ENCODE measurements at regions not wholly inside any gene's neighbourhood (a gene's known extent, or its start where the extent isn't known, plus 50 kb on each side); places are given as distances from the start of the nearest gene placed in this dataset.
"Not testable (repeated sequence)": the region's sequence is repeated elsewhere in the genome, so short reads cannot be mapped to it uniquely, and the experiment has no call there.

- ATAC-seq (no peak), DNase-seq (no peak)
- H3K9me3 ChIP-seq = no peaks in the 10 kb centered on the region
- H3K36me3 ChIP-seq (replicated peaks in 1 of 2; ENCODE audit: insufficient read depth in 1 of 2, low read depth in 2 of 2) = no peaks in the 10 kb centered on the region
- H3K4me3 ChIP-seq = no peak overlapping the region
- TF ChIP-seq CTCF (IDR thresholded peaks at IDR 0.05) = no peak
- no peak for TF ChIP-seq POLR2A (IDR thresholded peaks at IDR 0.05)
- 60% methylated on average over 3 of the region's 3 CpGs for WGBS, 2 donors
- no peaks in the 10 kb centered on the region for H3K4me1 ChIP-seq
- intact Hi-C loops (cut with DNase I) = no loop called here
- H3K27me3 ChIP-seq = no peaks in the 10 kb centered on the region
- H3K27ac ChIP-seq = no peak overlapping the region
These were observed 338.4 kb upstream of the IRAK1BP1 start for GRCh38 chr6:78528926-78529325.

GRCh38 chr6:78530208-78530607, 337.1 kb upstream of the IRAK1BP1 start:
- Histone ChIP-seq H3K36me3 (replicated peaks in 1 of 2; ENCODE audit: insufficient read depth in 1 of 2, low read depth in 2 of 2) (no peaks in the 10 kb centered on the region), H3K27me3 (no peaks in the 10 kb centered on the region), H3K4me1 (no peaks in the 10 kb centered on the region), H3K9me3 (no peaks in the 10 kb centered on the region), H3K27ac (no peak overlapping the region), H3K4me3 (no peak overlapping the region)
- intact Hi-C loops (cut with DNase I) = no loop called here
- TF ChIP-seq POLR2A (IDR thresholded peaks at IDR 0.05) (no peak), CTCF (IDR thresholded peaks at IDR 0.05) (no peak)
- ATAC-seq (no peak), DNase-seq (no peak)
- WGBS, 2 donors = 39 to 43% methylated on average over 3 of the region's 3 CpGs

GRCh38 chr6:78533426-78533825, 333.9 kb upstream of the IRAK1BP1 start:
- DNase-seq = no peak
- 83 to 89% methylated on average over 3 of the region's 3 CpGs for WGBS, 2 donors
- no peaks in the 10 kb centered on the region for H3K27me3 ChIP-seq
- no peaks in the 10 kb centered on the region for H3K4me1 ChIP-seq
- H3K4me3 ChIP-seq = no peak overlapping the region
- no peak overlapping the region for H3K27ac ChIP-seq
- no peaks in the 10 kb centered on the region for H3K36me3 ChIP-seq (replicated peaks in 1 of 2; ENCODE audit: insufficient read depth in 1 of 2, low read depth in 2 of 2)
- intact Hi-C loops (cut with DNase I) = no loop called here
- H3K9me3 ChIP-seq = no peaks in the 10 kb centered on the region
- ATAC-seq = no peak
- TF ChIP-seq POLR2A (IDR thresholded peaks at IDR 0.05) (no peak), CTCF (IDR thresholded peaks at IDR 0.05) (no peak)

- Histone ChIP-seq H3K4me1 (no peaks in the 10 kb centered on the region), H3K27ac (no peak overlapping the region), H3K36me3 (replicated peaks in 1 of 2; ENCODE audit: insufficient read depth in 1 of 2, low read depth in 2 of 2) (no peaks in the 10 kb centered on the region), H3K27me3 (no peaks in the 10 kb centered on the region), H3K4me3 (no peak overlapping the region), H3K9me3 (no peaks in the 10 kb centered on the region)
- TF ChIP-seq CTCF (IDR thresholded peaks at IDR 0.05) (no peak), POLR2A (IDR thresholded peaks at IDR 0.05) (no peak)
- ATAC-seq (no peak), DNase-seq (no peak)
- intact Hi-C loops (cut with DNase I) = no loop called here
These were observed 333.5 kb upstream of the IRAK1BP1 start for GRCh38 chr6:78533876-78534275.

- Histone ChIP-seq H3K4me1 (no peaks in the 10 kb centered on the region), H3K27me3 (no peaks in the 10 kb centered on the region), H3K36me3 (replicated peaks in 1 of 2; ENCODE audit: insufficient read depth in 1 of 2, low read depth in 2 of 2) (no peaks in the 10 kb centered on the region), H3K9me3 (no peaks in the 10 kb centered on the region), H3K4me3 (no peak overlapping the region), H3K27ac (no peak overlapping the region)
- DNase-seq = no peak
- ATAC-seq = no peak
- TF ChIP-seq POLR2A (IDR thresholded peaks at IDR 0.05) (no peak), CTCF (IDR thresholded peaks at IDR 0.05) (no peak)
- intact Hi-C loops (cut with DNase I) = no loop called here
- 63 to 74% methylated on average over 2 of the region's 2 CpGs for WGBS, 2 donors
These were observed 329.3 kb upstream of the IRAK1BP1 start for GRCh38 chr6:78538002-78538401.

- DNase-seq; H3K4me1 ChIP-seq; ATAC-seq; H3K4me3 ChIP-seq; intact Hi-C loops (cut with DNase I); H3K36me3 ChIP-seq (replicated peaks in 1 of 2; ENCODE audit: insufficient read depth in 1 of 2, low read depth in 2 of 2); H3K9me3 ChIP-seq; H3K27ac ChIP-seq; H3K27me3 ChIP-seq: not testable (repeated sequence)
- WGBS, 2 donors = 62 to 92% methylated on average over 3 of the region's 3 CpGs
These were observed 319.7 kb upstream of the IRAK1BP1 start for GRCh38 chr6:78547636-78548035.
